HepG2 (cell line): ENCODE measurements at regions not wholly inside any gene's neighbourhood (a gene's known extent, or its start where the extent isn't known, plus 50 kb on each side); places are given as distances from the start of the nearest gene placed in this dataset.

Experiments used
- CREB1 ChIP-seq, 2 experiments: fragments of 450-650 bp in 1 of 2; IDR thresholded peaks; 2 replicates each; pipeline ENCODE4 v1.6.1; 2016 to 2017; ENCODE audit warnings: control low read depth in 1 of 2, mild to moderate bottlenecking in 1 of 2, missing compliant biosample characterization in 1 of 2, missing genetic modification characterization in 1 of 2
- CTCF ChIP-seq: sonication (generic); formaldehyde crosslinking; IDR thresholded peaks from 2 replicates; pipeline ENCODE4 v1.5.0; 2020; ENCODE audit warnings: mild to moderate bottlenecking, missing genetic modification reagents, moderate library complexity
- EP300 ChIP-seq, 3 experiments: sonication (generic) in 1 of 3; formaldehyde crosslinking in 1 of 3; IDR thresholded peaks; 2 replicates each; pipeline versions ENCODE4 v1.5.1 to v1.6.1; 2011 to 2020; ENCODE audit warnings: low read depth in 2 of 3, low read length in 2 of 3, borderline replicate concordance in 1 of 3, improper control_type of control experiment in 1 of 3, mild to moderate bottlenecking in 1 of 3, missing genetic modification reagents in 1 of 3, moderate library complexity in 1 of 3
- EZH2 ChIP-seq: conservative IDR thresholded peaks from 2 replicates; pipeline ENCODE4 v1.6.1; 2012; ENCODE audit warnings: mild to moderate bottlenecking, low read depth, low read length, moderate library complexity
- HIVEP1 ChIP-seq: sonication (generic); formaldehyde crosslinking; IDR thresholded peaks from 2 replicates; pipeline ENCODE4 v1.4.0; 2020; ENCODE audit warnings: mild to moderate bottlenecking, missing genetic modification reagents
- MAX ChIP-seq: IDR thresholded peaks from 2 replicates; pipeline ENCODE4 v1.6.1; 2012; ENCODE audit warnings: inconsistent platforms
- MIXL1 ChIP-seq: IDR thresholded peaks from 2 replicates; pipeline ENCODE4 v1.6.1; 2016
- MTF2 ChIP-seq: sonication (generic); formaldehyde crosslinking; IDR thresholded peaks from 2 replicates; pipeline ENCODE4 v1.5.0; 2020; ENCODE audit warnings: missing genetic modification reagents, borderline replicate concordance
- MXD1 ChIP-seq: sonication (generic); formaldehyde crosslinking; IDR thresholded peaks from 2 replicates; pipeline ENCODE4 v1.4.0; 2020; ENCODE audit warnings: mild to moderate bottlenecking, missing genetic modification reagents
- RBFOX2 ChIP-seq: fragments of 200-400 bp; formaldehyde crosslinking; IDR thresholded peaks from 2 replicates; pipeline ENCODE4 v1.6.1; 2017; ENCODE audit warnings: low read depth, mild to moderate bottlenecking, low read length
- SIX1 ChIP-seq: sonication (generic); formaldehyde crosslinking; IDR thresholded peaks from 2 replicates; pipeline ENCODE4 v1.4.0; 2020; ENCODE audit warnings: missing genetic modification reagents, borderline replicate concordance
- SRF ChIP-seq: IDR thresholded peaks from 2 replicates; pipeline ENCODE4 v1.6.1; 2011; ENCODE audit warnings: mild to moderate bottlenecking, low read depth, low read length, moderate library complexity
- TCF12 ChIP-seq, 2 experiments: fragments of 450-650 bp in 1 of 2; sonication (generic) in 1 of 2; formaldehyde crosslinking in 1 of 2; IDR thresholded peaks; 2 replicates each; pipeline versions ENCODE4 v1.6.1 to v1.8.0; 2017 to 2022; ENCODE audit warnings: antibody characterized with exemption in 1 of 2, mild to moderate bottlenecking in 1 of 2, missing genetic modification reagents in 1 of 2, moderate library complexity in 1 of 2
- ZBTB21 ChIP-seq: sonication (generic); formaldehyde crosslinking; IDR thresholded peaks from 2 replicates; pipeline ENCODE4 v1.4.0; 2020; ENCODE audit warnings: missing genetic modification reagents

- TF ChIP-seq MTF2 (no peak), SIX1 (no peak), EZH2 (no peak), CTCF (CRISPR knock-in tag) (no peak), ZBTB21 (CRISPR knock-in tag) (no peak), TCF12 (IDR thresholded peaks at IDR 0.05) (no peak), TCF12 (CRISPR knock-in tag; IDR thresholded peaks at IDR 0.05) (no peak), RBFOX2 (no peak), CREB1 (IDR thresholded peaks at IDR 0.05) (no peak), CREB1 (CRISPR knock-in tag; IDR thresholded peaks at IDR 0.05) (no peak), MIXL1 (no peak), SRF (no peak), EP300 (IDR thresholded peaks at IDR 0.05; ENCODE audit: low read depth in 2 of 2, low read length in 2 of 2) (no peak), EP300 (CRISPR knock-in tag; IDR thresholded peaks at IDR 0.05; ENCODE audit: borderline replicate concordance) (no peak), MXD1 (CRISPR knock-in tag) (no peak), HIVEP1 (CRISPR knock-in tag) (no peak), MAX (no peak)
Observed at GRCh38 chrY:8064500-8064899, 1152.9 kb upstream of the AMELY start.
